Mesodermal cell (in vitro differentiated cells): ENCODE measurements at regions not wholly inside any gene's neighbourhood (a gene's known extent, or its start where the extent isn't known, plus 50 kb on each side); places are given as distances from the start of the nearest gene placed in this dataset.
"Not testable (repeated sequence)": the region's sequence is repeated elsewhere in the genome, so short reads cannot be mapped to it uniquely, and the experiment has no call there.

Experiments
- H3K27ac ChIP-seq: 2 replicates; pipeline ENCODE4 v1.7.0; 2013; ENCODE audit warnings: mild to moderate bottlenecking, low read depth, low read length, moderate library complexity; ENCODE audit not compliant: severe bottlenecking
- H3K36me3 ChIP-seq: 2 replicates; pipeline ENCODE4 v1.7.1; 2013; ENCODE audit warnings: mild to moderate bottlenecking, low read length, moderate library complexity; ENCODE audit not compliant: control insufficient read depth, insufficient read depth
- H3K4me1 ChIP-seq: one replicate; pipeline ENCODE4 v1.7.1; 2013; ENCODE audit warnings: mild to moderate bottlenecking, low read length; ENCODE audit not compliant: insufficient read depth, control insufficient read depth, poor library complexity, severe bottlenecking
- H3K4me3 ChIP-seq: 2 replicates; pipeline ENCODE4 v1.7.0; 2013; ENCODE audit warnings: low read length, control low read depth, mild to moderate bottlenecking; ENCODE audit not compliant: insufficient read depth, poor library complexity, severe bottlenecking; ENCODE audit errors: extremely low read depth
- H3K9me3 ChIP-seq: 2 replicates; pipeline ENCODE4 v1.7.1; 2013; ENCODE audit warnings: mild to moderate bottlenecking, low read length, moderate library complexity; ENCODE audit not compliant: control insufficient read depth
- WGBS, 2 experiments: methylation state at CpG; one replicate each; pipeline ENCODE4 v1.1.5; 2013; ENCODE audit warnings: missing lambda C conversion rate in 2 of 2; ENCODE audit not compliant: insufficient coverage in 2 of 2; 5-methylcytosine and 5-hydroxymethylcytosine counted together

GRCh38 chr11:71721840-71722239, 111.2 kb upstream of the DEFB108B start:
- H3K9me3 ChIP-seq, H3K36me3 ChIP-seq, H3K4me3 ChIP-seq, H3K27ac ChIP-seq, H3K4me1 ChIP-seq: not testable (repeated sequence)
- no CpG with 5 or more reads among the region's 11 CpGs for WGBS, 2 experiments

DNA sequence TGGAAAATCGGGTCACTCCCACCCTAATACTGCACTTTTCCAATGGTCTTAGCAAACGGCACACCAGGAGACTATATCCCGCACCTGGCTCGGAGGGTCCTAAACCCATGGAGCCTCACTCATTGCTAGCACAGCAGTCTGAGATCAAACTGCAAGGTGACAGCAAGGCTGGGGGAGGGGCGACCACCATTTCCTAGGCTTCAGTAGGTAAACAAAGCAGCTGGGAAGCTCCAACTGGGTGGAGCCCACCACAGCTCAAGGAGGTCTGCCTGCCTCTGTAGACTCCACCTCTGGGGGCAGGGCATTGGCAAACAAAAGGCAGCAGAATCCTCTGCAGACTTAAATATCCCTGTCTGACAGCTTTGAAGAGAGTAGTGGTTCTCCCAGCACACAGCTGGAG, 109.0 kb upstream of the DEFB108B start:
- H3K4me3 ChIP-seq, H3K27ac ChIP-seq, H3K9me3 ChIP-seq, H3K36me3 ChIP-seq, H3K4me1 ChIP-seq: not testable (repeated sequence)
- WGBS, 2 experiments, result 74 to 75% methylated on average over 2 to 4 of the region's 5 CpGs

DNA sequence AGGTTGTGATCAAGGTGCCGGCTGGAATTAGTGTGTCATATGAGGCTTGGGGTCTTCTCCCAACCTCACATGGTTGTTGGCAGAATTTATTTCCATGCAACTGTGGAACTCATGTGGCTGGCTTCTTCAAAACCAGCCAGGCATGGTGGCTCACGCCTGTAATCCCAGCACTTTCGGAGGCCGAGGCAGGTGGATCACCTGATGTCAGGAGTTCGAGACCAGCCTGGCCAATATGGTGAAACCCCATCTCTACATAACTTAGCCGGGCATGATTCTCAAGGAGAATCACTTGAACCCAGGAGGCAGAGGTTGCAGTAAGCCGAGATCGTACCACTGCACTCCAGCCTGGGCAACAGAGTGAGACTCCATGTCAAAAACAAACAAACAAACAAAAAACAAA, 102.3 kb upstream of the DEFB108B start:
- H3K36me3 ChIP-seq, H3K27ac ChIP-seq, H3K4me1 ChIP-seq, H3K4me3 ChIP-seq, H3K9me3 ChIP-seq: not testable (repeated sequence)
- WGBS, 2 experiments, result 84 to 96% methylated on average over 4 of the region's 8 CpGs

DNA sequence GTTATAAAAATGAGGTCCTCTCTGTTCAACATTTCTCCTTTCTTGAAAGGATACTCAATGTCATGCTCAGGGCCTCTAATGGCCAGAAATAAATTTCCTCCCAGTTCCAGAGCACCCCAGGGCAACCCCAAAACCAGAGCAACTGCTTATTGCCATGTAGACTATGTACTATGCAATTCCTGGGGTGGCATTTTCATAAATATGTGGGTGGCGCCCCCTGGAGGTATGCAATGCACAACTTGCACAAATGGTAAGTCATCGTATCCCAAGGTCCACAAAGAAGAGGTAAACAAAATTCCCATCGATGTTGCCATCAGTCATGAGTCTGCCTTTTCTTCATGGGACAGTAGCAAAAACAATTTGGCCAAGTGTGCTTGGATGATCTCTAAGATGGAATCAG, 98.6 kb upstream of the DEFB108B start:
- H3K4me1 ChIP-seq, H3K9me3 ChIP-seq, H3K27ac ChIP-seq, H3K4me3 ChIP-seq, H3K36me3 ChIP-seq: not testable (repeated sequence)
- WGBS, 2 experiments, result no CpG with 5 or more reads among the region's 3 CpGs

GRCh38 chr11:71738317-71738716, 94.7 kb upstream of the DEFB108B start:
- WGBS, 2 experiments, result 93 to 100% methylated on average over 2 to 4 of the region's 4 CpGs
- H3K4me1 ChIP-seq, H3K36me3 ChIP-seq, H3K27ac ChIP-seq, H3K4me3 ChIP-seq, H3K9me3 ChIP-seq: not testable (repeated sequence)

DNA sequence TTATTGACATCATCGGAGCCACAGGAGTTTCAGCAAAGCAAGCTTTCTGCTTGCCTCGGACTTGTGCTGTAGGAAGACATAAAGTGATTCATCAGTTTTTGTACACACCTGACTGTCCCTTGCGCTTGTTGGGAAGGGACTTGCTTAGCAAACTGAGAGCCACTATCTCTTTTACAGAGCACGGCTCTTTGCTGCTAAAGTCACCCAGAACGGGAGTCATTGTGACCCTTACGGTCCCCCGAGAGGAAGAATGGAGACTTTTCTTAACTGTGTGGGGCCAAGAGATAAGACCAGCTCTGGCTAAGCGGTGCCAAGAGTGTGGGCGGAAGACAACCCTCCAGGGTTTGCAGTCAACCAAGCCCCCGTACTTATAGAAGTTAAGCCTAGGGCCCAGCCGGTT, 89.6 kb upstream of the DEFB108B start:
- not testable (repeated sequence) for H3K4me3 ChIP-seq, H3K4me1 ChIP-seq, H3K27ac ChIP-seq, H3K9me3 ChIP-seq, H3K36me3 ChIP-seq
- WGBS, 2 experiments, result 90 to 95% methylated on average over 7 to 10 of the region's 11 CpGs

DNA sequence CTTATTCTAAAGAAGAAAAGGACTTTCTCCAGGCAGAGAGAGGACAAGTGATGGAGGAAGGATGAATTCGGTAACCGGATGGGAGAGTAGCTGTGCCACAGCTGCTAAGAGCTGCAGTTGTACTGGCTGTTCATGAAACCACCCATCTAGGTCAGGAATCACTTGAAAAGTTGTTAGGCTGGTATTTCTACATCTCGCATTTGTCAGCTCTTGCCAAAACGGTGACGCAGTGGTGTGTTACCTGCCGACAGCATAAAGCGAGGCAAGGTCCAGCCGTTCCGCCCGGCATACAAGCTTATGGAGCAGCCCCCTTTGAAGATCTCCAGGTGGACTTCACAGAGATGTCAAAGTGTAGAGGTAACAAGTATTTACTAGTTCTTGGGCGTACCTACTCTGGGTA, 87.3 kb upstream of the DEFB108B start:
- 97 to 100% methylated on average over 2 to 10 of the region's 11 CpGs for WGBS, 2 experiments
- not testable (repeated sequence) for H3K36me3 ChIP-seq, H3K9me3 ChIP-seq

GRCh38 chr11:71746263-71746662, 86.7 kb upstream of the DEFB108B start:
- not testable (repeated sequence) for H3K4me1 ChIP-seq, H3K9me3 ChIP-seq, H3K4me3 ChIP-seq, H3K36me3 ChIP-seq, H3K27ac ChIP-seq
- WGBS, 2 experiments, result no CpG with 5 or more reads among the region's 5 CpGs

More for the DNA sequence above, 87.3 kb upstream of the DEFB108B start:
- not testable (repeated sequence) for H3K4me1 ChIP-seq, H3K4me3 ChIP-seq, H3K27ac ChIP-seq

GRCh38 chr11:71748965-71749620, 83.9 kb upstream of the DEFB108B start:
- H3K27ac ChIP-seq, result not testable (repeated sequence)

GRCh38 chr11:71750908-71751307, 82.1 kb upstream of the DEFB108B start:
- H3K9me3 ChIP-seq, H3K27ac ChIP-seq, H3K36me3 ChIP-seq, H3K4me1 ChIP-seq, H3K4me3 ChIP-seq: not testable (repeated sequence)
- 62% methylated on average over 3 of the region's 11 CpGs; no CpG with 5 or more reads in 1 of the 2 experiments for WGBS, 2 experiments

More at GRCh38 chr11:71748965-71749620, 83.9 kb upstream of the DEFB108B start:
- not testable (repeated sequence) for H3K4me1 ChIP-seq, H3K9me3 ChIP-seq, H3K36me3 ChIP-seq, H3K4me3 ChIP-seq
- 66 to 70% methylated on average over 3 to 8 of the region's 14 CpGs for WGBS, 2 experiments

DNA sequence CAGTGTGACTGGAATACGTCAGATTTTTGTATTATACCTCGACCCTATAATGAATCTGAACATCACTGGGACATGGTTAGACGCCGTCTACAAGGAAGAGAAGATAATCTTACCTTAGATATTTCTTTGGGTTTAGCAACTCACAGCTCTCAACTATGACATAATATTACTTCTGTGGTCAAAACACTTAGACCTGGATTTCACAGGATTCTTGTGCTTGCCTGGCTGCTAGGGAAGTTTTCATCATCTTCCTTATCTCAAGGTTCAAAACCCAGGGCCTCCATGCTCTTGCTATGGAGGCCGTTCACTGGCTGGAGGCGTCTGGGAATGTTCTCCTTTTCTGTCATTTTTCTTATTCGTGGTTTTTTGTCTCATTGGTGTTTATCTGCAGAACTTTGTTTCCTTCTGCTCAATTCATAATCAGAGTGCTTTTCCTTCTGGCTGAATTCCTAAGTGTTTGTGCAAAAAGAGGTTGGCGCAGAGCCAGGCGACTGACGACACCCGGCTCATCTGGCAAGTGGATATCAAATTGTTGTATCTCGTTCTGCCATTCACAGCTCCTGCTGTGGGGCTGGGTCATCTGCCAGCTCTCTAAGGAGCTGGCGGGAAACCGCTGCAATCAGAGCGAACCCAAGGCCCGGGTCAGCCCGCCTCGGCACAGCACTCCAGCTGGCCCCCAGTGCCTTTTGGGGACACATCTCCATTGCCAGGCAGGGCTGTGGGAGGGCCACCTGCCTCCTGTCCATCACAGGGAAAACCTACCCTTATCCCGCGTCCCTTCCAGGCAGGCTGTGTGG, 68.1 kb upstream of the DEFB108B start:
- not testable (repeated sequence) for H3K9me3 ChIP-seq, H3K4me3 ChIP-seq, H3K4me1 ChIP-seq, H3K27ac ChIP-seq, H3K36me3 ChIP-seq
- 74 to 91% methylated on average over 5 to 6 of the region's 20 CpGs for WGBS, 2 experiments
